Esophagus squamous epithelium (tissue), 4 donors: ENCODE measurements at regions not wholly inside any gene's neighbourhood (a gene's known extent, or its start where the extent isn't known, plus 50 kb on each side); places are given as distances from the start of the nearest gene placed in this dataset.

ENCODE experiments used
- CTCF ChIP-seq, 6 experiments: fragments of 450-650 bp in 4 of 6; fragments of 200-600 bp in 2 of 6; sonication (generic) in 2 of 6; IDR thresholded peaks; one replicate each; pipeline ENCODE4 v1.5.1; 2016 to 2019; ENCODE audit warnings: antibody characterized with exemption in 6 of 6, mild to moderate bottlenecking in 4 of 6, moderate library complexity in 4 of 6
- POLR2A ChIP-seq, 4 donors: fragments of 450-650 bp; IDR thresholded peaks; one replicate each; pipeline ENCODE4 v1.6.1; 2017; ENCODE audit warnings: antibody characterized with exemption in 4 of 4, mild to moderate bottlenecking in 4 of 4, moderate library complexity in 3 of 4

GRCh38 chr11:26823963-26824362 lies 102.1 kb upstream of the SLC5A12 start:
- no peak for TF ChIP-seq CTCF (IDR thresholded peaks at IDR 0.05)
- no peak for TF ChIP-seq POLR2A (IDR thresholded peaks at IDR 0.05)
